Right forelimb (tissue), 1 donor: ENCODE measurements at regions not wholly inside any gene's neighbourhood (a gene's known extent, or its start where the extent isn't known, plus 50 kb on each side); places are given as distances from the start of the nearest gene placed in this dataset.

Experiments
- DNase-seq: peaks from one replicate; pipeline ENCODE4 v3.0.0-alpha.2; 2018

DNA sequence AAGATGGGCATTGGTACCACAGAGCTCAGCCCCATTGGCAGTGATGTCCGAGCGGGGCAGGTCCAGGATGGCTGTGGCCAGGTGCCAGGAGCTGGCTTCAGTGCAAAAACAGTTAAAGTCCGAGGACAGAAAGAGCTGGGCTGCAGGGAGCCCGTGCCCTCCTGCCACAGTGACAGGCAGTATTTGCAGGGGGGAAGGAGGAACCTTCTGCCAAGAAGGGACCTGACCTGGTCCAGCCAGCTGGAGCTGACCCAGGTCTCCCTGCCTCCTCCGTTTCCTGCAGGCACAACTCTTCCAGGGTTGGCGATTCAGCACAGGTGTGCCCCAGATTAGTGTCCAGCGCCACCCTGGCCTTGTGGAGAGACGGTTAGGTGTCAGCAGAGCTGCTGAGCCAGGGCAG, 199.0 kb downstream of the ENGASE start:
- DNase-seq: no peak

DNA sequence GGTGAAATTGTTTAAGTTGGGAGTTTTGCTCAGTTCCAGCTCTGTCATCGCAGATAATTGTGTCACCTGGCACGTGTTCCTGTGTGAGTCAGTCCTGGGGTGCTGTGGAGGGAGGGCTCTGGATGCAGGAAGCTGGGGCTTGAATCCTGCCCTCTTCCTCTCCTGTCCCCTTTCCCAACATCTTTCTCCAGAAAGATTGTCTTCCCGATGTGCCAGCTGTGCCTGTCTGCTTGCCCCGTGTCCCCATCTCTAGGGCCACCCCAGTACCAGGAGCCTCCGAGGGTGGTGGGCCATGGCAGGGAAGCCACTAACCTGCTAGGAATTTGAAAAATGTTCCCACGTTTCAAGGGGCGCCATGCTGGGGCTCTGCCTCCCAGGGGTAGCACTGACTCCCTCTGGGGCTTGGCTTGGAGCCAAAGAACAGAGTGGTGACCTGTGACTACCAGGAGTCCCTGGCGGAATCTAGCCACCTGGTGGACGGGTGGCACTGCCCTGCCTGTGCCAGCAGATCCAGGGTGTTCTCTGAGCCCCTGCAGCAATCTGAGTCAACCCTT, 198.1 kb downstream of the ENGASE start:
- DNase-seq: no peak

DNA sequence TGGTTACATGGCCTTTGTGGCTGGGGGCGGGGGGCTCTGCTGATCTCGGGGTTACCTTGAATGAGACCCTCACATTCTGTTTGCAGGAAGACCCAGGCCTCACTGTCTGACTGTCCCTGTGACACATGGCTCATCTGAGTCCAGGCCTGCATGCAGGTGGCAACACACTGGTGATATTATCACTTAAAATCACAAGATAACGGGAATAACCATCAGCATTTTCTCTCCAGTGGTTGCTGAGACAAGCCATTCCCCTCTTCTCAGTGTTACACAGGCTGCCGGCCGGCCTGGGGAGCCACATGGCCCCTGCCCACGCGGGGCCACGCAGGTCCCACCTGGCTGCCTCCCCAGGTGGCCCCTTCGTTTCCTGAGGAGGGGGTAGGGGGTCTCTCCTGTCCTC, 197.6 kb downstream of the ENGASE start:
- no peak for DNase-seq

DNA sequence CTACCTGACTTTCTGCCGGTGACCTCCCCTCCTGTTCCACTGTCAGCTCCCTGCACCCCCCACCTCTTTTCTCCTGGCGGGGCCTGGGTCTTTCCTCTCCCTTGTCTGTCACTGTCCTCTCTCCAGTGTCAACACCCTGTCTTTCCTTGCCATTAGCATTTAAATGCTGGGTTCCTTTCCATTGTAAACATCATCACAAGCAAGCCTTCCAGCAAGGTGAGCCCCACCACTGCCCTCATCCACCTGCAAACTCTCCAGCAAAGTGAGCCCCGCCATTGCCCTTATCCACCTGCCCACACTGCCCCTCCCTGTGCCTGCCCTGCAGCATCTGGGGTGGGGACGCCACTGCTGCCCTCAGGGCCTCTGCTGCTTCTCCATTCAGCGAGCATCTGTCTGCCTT, 195.0 kb downstream of the ENGASE start:
- DNase-seq: no peak

DNA sequence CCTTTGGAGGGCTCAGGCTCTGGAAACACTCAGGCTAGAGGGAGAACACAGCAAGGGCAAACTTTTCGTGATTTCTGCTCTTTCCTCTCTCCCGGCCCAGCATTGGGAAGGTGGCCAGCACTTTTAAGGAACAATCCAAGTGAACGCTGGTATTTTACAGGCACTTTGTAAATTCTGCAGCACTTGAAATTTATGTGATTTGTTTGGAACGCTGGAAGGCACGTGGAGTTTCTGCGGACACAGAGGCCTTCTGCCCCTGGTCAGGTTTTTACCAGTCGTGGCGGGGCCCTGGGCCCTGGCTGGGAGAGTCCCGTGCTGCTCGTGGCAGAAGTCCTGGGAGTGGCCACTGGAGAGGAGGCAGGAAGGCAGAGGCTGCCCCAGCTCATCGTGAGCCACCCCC, 188.6 kb downstream of the ENGASE start:
- DNase-seq: no peak

DNA sequence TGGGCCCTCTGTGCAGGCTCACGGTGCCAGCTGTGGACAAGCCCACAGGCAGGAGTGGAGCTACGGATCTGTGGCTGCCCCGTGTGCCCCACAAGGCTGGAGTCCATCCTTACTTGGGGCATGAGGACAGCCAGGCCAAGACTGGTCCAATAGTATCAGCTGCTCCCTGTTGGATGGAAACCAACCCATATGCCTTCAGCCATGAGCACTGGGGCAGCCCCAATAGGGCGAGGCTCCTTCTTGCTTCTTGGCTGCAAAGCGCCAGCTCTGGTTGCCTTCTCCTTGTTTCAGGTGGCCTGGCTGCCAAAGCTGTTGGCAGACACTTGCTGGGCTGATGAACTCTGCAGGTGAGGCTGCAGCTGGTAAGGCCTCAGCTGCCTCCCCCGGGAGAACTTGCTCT, 188.0 kb downstream of the ENGASE start:
- DNase-seq: no peak

DNA sequence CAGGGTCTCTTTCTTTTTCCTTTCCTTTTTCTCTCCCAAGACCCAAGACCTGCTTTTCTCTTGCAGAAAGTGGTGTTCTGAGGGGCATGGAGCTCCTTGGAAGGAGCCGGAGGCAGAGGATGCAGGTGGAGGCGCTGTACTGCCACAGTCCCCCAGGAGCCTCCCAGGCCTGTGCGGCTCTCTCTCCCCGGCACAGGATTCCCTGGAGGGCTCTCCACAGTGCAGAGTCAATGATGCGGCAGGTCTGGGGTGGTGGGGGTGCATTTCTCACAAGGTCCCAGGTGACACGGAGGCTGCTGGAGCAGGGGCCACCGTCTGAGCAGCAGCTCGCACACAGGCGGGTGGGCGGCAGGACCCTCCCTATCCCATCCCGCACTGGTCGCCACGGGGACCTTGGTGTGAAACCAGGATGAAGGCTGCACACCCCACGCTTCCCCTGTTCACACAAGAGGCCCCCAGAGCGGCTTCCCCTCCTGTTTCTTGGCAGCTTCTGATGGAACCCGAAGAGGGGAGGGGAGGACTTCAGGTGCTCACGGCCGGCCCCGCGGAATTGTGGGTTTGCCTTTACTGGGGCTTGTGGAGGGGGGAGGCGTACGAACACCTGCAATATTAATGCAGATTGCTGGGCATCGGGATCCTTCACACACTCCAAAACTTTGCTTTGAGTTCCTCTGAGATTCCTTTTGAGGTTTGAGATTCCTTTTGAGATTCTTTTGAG, 186.9 kb downstream of the ENGASE start:
- no peak for DNase-seq

DNA sequence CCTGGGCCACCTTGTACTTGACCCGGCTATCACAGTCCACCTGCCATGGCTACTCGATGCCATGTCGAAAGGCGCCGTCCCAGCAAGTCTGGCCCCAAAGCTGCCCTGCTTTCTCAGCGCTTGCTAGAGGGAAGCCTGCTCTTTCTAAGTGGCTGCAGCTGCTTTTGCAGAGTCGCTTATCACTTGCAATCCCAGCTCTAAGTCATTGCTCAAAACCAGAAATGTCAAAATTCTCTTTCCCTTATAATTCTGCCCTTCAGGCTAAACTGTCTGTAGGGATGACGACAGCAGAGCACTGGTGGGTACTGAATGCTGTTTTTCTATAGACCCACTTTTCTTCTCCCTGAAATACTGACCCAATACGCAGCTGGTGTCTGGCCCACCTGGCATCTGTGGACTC, 184.2 kb downstream of the ENGASE start:
- no peak for DNase-seq

DNA sequence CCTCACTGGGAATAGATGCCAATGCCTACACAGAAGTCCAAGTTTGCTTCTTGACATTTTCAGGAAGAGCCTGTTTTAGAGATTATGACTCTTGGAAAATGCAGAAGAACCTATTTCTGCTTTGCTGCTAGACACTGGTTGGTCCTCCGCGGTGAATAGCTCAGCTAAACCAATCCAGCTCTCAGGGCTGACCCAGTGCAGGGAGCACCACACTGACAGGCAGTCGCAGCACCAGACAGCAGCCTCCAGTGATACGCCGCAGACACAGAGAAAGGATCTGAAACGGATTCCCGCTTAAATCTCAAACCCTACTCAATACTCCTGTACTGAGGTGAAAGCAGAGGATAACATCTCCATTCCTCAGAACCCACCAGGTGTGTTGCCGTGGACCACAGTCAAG, 183.4 kb downstream of the ENGASE start:
- no peak for DNase-seq

DNA sequence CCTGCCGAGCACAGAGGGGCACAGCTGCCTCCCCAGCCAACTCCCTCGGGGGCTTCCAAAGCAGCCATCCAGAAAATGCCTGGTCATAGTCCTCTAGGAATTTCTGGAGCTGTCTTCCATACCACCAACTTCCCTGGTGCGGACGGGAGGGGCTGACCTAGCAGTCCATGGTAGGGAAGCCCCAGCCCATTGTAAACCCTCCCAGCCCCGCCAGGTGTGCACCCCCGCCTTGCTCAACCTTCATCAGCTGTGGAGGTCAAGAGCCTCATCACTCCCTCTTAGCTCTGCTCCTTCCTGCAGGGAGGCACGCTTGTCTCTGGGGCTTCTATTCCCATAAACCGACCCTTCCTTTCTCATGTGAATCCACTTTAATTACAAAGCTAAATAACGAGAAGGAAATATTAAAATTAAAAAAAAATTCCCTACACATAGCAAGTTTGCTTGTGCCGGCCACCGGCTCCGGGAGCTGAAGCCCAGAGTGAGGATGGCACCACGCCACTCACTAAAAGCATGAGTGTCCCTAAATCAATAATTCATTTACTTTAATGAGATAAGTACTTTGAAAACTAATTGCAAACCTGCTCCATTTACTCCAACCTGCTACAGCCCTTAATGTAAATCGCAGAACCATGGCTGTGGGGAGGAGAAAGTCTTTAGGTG, 181.4 kb downstream of the ENGASE start:
- no peak for DNase-seq

DNA sequence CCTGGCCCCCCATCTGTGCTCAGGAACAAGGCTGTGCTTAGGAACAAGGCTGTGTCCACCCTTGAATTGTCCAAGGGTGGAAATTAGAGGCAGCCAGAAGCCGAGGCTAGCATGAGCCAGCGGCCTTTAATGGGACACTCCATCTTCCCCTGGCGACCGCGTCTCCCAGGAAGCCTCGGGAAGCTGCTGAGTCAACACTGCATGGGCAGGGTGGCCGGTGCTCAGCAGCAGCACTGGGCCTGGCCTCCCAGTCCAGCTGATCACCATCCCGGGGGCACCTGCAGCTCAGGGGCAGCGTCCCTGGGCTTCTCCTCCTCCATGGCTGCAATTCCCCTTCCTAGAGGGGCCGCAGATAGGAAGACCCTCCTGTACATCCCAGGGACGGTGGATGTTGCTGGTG, 180.8 kb downstream of the ENGASE start:
- no peak for DNase-seq

DNA sequence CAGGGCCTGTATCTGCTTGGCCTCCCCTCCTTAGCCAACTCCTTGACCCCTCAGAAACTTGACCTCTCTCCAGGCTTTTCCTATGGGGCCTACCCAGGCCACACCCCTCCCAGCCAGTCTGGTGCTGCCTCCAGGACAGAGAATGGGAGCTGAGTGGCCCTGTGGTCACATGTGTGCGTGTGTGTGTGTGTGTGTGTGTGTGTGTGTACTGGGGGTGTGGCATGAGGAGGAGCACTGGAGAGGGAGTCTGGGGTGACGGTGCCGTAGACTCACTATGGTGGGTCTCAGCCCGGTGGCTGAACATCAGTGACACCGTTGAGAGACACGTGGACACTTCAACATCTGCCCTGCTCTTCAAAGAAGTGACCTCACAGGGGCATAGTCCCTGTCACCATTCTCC, 180.4 kb downstream of the ENGASE start:
- DNase-seq: no peak

DNA sequence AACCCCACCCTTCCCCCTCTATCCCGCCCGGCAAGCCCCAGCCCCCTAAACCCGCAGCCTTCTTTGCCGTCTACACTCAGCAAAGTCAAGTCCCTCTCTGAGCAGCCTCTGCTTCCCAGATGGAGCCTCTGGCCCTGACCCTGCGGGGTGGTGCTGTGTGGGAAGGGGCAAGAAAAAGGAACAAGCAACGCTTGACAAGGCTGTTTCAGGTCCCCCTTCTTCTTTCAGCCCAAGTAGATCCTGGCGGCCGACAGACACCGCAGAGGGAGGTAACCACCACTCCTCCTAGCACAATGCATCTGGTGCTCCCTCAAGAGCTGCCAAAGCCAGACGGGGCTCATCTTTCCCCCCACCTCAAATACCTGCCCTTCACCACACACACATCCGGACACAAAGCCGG, 178.3 kb downstream of the ENGASE start:
- DNase-seq: no peak

DNA sequence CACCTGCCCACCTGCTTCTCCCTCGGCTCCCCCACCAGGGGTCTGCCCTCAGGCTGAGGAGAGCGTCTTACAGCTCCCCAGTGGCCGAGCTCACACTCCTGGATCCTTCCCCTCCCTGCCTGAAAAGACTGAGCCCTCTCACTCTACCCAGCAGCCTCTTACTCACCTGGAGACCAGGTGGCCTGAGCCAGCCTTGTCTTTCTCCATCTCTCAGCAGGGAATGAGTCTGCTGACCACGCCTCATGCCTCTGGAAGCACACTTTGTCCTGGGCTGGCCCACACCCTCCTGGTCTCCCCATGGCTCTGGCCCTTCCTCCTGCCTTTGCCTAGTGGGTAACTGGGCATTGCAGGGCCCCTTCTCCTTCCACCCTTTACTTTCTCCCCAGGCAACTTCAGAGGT, 177.2 kb downstream of the ENGASE start:
- no peak for DNase-seq

DNA sequence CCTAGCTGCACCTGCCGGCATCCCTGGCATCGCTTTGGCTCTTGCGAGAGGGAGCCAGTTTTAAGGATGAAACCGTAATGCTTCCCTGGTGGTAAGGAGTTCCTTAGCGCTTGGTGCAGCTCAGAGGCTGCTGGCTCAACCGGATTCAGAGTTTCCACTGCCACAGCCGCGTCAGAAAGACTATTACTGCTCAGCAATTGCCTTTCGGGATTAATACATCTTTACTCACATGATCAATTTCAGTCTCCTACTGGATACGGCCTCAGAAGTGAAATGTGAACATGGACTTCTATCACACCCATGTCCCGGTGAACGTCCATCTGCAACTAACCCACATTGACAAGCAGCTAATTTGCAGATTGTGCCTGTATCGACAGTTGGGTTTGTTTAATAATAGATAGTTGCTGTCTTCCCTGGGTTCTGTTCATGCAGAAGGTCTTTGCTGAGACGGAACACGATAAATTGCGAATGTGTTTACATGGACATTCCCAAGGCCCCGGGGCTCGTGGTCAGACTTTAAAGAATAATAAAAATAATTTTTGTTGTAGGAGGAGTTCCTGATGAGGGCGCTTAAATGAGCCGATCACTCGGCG, 175.4 kb downstream of the ENGASE start:
- DNase-seq: no peak

DNA sequence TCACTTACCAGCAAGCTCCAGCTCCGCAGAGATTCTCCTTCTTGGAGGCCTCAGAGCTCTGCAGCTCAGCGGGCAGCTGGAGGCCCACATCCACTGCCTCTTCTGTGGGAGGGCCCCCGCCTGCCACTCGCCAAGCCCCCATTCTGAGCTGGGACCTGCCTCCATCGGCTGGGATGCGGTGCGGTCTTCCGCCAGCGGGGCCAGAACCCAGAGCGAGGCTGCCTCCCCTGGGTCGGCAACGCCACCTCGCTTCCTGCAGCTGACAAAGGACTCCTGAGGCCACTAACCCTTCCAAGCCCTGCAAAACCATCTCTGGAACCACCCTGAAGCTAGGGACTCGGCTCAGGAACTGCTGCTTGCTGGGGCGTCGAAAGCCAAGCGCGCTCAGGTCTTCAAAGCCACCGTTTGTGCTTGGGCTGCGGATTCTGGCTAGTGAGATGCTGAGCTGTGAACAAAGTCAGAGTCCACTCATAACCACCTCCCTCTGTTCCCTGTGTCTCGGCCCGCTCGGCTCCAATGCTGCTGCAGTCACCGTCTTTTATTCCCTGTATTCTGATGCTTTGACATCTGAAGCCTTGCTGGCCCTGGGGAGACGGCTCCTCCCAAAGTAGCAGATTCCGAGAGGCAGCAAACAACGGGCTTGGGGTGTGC, 174.3 kb downstream of the ENGASE start:
- DNase-seq: no peak

DNA sequence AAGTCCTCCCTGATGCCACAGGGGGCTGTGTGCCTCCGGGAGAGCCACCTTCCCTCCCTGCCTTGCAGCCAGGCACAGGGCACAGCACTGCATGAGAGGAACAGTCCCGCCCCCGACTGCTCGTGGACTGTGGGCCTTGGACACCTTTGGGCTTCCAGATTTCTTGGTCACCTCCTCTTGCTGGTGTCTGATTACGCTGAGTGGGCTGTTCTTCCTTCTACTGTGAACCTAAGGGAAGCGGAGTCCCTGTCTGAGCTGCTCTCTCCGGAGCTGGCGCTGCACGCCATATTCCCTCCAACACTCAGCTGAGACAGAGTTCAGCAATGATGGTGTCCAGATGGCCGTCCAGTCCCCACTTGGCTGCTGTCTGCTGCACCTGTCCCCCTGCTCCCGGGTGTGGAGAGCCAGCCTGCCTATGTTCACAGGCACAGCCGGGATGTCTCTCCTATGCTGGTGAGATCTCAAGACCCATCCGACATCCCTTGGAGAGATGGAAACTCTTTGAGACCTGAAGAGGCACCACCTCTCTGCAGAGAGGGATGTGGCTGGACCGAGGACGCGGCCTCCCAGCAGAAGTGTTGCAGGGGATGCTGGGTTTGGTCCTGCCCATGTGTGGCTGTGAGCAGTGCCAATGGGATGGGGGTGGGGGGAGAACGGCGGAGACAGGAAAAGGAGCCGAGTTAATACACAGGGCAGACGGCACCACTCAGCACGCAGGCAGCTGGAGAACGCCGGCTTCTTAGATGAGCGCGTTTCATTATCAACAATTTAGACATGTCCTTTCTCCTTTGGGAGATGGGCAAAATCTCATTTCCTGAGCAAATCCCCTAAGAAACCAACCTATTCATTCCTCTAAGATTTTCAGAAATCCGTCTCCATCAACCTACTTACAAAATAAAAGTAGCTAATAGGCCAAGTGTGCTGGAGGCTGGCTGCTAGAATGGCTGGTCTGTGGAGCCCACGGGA, 171.9 kb downstream of the ENGASE start:
- DNase-seq: no peak

DNA sequence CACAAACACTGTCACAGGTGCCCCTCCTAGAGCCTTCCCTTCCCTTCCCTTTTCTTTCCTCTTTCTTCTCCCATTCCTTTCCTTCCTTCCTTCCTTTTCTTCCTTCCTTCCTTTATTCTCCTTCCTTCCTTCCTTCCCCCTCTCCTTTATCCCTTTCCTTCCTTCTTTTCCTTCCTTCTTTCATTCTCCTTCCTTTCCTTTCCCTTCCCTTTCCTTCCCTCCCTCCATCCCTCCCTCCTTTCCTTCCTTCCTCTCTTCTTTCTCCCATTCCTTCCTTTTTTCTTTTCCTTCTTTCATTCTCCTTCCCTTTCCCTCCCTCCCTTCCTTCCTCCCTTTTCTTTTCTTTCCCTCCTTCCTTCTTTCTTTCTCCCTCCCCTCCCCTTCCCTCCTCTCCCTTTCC, 170.0 kb downstream of the ENGASE start:
- no peak for DNase-seq

DNA sequence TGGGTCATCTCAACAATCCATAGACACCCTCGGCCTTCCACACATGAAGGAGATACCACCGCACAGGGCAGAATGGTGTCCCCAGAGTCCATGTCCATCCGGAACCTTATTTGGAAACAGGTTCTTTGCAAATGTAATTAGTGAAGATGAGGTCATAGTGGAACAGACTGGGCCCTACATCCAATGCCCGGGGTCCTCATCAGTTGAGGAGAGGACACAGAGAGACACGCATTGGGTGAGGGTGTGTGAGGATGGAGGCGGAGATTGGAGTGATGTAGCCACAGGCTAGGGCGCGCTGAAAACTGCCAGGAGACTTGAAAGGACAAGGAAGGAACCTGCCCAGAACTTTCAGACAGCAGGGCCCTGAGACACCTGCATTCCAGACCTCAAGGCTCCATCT, 169.4 kb downstream of the ENGASE start:
- DNase-seq: no peak

DNA sequence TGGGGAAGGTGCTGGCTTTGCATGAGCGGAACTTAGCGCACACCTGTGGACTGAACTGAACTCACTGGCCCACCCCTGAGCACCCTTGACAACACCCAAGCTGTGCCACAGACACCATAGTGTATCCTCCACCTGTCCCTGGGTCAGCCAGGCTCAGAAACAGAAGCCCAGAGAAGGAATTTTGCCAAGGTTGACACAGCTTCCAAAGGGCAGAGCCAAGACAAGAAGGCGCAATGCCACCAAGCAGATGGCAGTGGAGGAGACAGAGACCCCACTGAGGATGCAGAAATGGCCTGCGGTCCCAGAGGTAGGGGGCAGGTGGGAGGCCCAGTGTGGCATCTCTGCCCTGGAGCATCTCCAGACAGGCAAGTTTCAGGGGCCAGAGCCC, 169.0 kb downstream of the ENGASE start:
- DNase-seq: no peak

DNA sequence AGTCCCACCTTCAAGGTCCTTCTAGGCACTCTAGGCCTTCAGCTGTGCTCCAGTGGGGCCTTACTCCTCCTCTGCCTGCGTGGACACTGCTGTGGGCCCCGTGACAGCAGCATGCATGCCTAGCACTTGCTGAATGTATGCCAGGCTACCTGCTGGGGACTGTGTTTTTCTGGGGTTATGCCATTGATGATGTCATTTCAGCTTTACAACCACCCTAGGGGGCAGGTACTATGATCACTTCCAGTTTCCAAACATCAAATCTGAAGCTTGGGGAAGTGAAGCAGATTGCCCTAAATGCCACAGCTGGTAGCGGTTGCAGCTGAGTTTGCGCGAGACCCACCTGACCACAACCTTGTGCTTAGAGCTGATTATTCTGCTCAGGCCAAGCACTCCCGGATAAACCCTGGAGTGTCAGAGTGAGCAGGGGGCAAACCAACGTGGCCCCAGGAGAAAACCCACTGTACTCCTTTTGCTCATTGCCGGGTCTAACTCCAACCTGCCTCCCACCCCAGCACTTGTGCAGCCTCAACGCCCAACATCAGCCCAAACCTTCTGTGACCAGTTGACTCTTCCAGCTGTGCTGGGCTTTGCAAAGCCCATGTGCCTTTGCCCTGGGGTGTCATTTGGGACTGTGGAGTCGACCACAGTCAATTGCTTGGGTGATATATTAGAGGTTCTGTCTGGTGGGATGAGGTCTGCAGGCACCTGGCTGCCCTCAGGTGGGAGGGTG, 168.4 kb downstream of the ENGASE start:
- DNase-seq: no peak

DNA sequence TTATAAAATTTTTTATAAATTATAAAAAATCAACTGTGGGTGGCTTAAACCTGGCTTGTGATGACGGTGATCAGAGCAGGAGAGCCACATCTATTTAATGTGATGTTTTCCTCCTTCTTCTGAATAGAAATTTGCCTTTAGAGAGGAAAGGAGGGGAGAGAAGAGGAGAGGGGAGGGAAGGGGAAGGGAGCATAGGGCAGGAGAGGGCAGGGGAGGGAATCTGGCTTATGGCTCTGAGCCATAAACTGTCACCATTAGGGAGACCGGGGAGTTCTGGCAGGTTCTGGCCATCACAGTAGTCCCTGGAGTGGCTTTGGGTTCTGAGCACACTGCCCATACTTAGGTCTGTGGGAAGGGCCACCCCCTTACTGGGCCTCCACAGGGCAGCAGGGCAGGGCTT, 167.8 kb downstream of the ENGASE start:
- DNase-seq: no peak
